MM.1S (cell line): ENCODE measurements at regions not wholly inside any gene's neighbourhood (a gene's known extent, or its start where the extent isn't known, plus 50 kb on each side); places are given as distances from the start of the nearest gene placed in this dataset.

ENCODE experiments used
- DNase-seq: peaks from one replicate; pipeline ENCODE4 v3.0.0-alpha.2; 2015
- H2AFZ ChIP-seq: fragments of 300-600 bp; sonication (generic); 2 replicates; pipeline ENCODE4 v1.6.0; 2016; ENCODE audit warnings: antibody characterized with exemption, low read length
- H3F3A ChIP-seq: fragments of 300-600 bp; sonication (generic); 2 replicates; pipeline ENCODE4 v1.6.1; 2016; ENCODE audit warnings: mild to moderate bottlenecking, antibody characterized with exemption, low read length, moderate library complexity, mixed read lengths; ENCODE audit not compliant: insufficient read depth
- H3K27ac ChIP-seq: fragments of 300-600 bp; sonication (generic); 2 replicates; pipeline ENCODE4 v1.5.1; 2016; ENCODE audit warnings: mild to moderate bottlenecking, low read length
- H3K27me3 ChIP-seq: fragments of 300-600 bp; sonication (generic); replicated peaks from 2 replicates; pipeline ENCODE4 v1.6.0; 2016; ENCODE audit warnings: low read length; ENCODE audit not compliant: insufficient read depth
- H3K36me3 ChIP-seq: fragments of 300-600 bp; sonication (generic); replicated peaks from 2 replicates; pipeline ENCODE4 v1.6.1; 2016; ENCODE audit warnings: mild to moderate bottlenecking, low read length, mixed read lengths; ENCODE audit not compliant: insufficient read depth
- H3K4me1 ChIP-seq: fragments of 300-600 bp; sonication (generic); 2 replicates; pipeline ENCODE4 v1.6.1; 2016; ENCODE audit warnings: low read length, mixed read lengths
- H3K4me2 ChIP-seq: fragments of 300-600 bp; sonication (generic); 2 replicates; pipeline ENCODE4 v1.6.0; 2016; ENCODE audit warnings: low read depth, low read length
- H3K4me3 ChIP-seq: fragments of 300-600 bp; sonication (generic); 2 replicates; pipeline ENCODE4 v1.5.1; 2016; ENCODE audit warnings: low read length, mixed read lengths
- H3K79me2 ChIP-seq: fragments of 300-600 bp; sonication (generic); 2 replicates; pipeline ENCODE4 v1.6.1; 2016; ENCODE audit warnings: mixed run types, low read length, mixed read lengths
- H3K9ac ChIP-seq: fragments of 300-600 bp; sonication (generic); 2 replicates; pipeline ENCODE4 v1.6.1; 2016; ENCODE audit warnings: low read length, mixed read lengths
- H3K9me2 ChIP-seq: fragments of 300-600 bp; sonication (generic); replicated peaks from 2 replicates; pipeline ENCODE4 v1.6.1; 2016; ENCODE audit warnings: mild to moderate bottlenecking, low read length, mixed read lengths; ENCODE audit not compliant: insufficient read depth
- H3K9me3 ChIP-seq: fragments of 300-600 bp; sonication (generic); replicated peaks from 2 replicates; pipeline ENCODE4 v1.6.1; 2016; ENCODE audit warnings: mild to moderate bottlenecking, low read length, mixed read lengths; ENCODE audit not compliant: insufficient read depth
- H4K20me1 ChIP-seq: fragments of 300-600 bp; sonication (generic); 2 replicates; pipeline ENCODE4 v1.6.1; 2016; ENCODE audit warnings: mild to moderate bottlenecking, low read length, moderate library complexity, mixed read lengths; ENCODE audit not compliant: insufficient read depth
- EZH2 ChIP-seq: fragments of 300-600 bp; sonication (generic); optimal IDR thresholded peaks from 2 replicates; pipeline ENCODE3; 2017; ENCODE audit warnings: low read depth, mild to moderate bottlenecking, antibody characterized with exemption, low read length, mixed read lengths
- EZH2phosphoT487 ChIP-seq: fragments of 300-600 bp; sonication (generic); IDR thresholded peaks from 2 replicates; pipeline ENCODE4 v1.6.1; 2018; ENCODE audit warnings: antibody characterized with exemption, low read length
- TF ChIP-seq, protein P1 (sequence below): fragments of 300-600 bp; sonication (generic); IDR thresholded peaks from 2 replicates; pipeline ENCODE4 v1.5.1; 2016; ENCODE audit warnings: antibody characterized with exemption, low read length, mixed read lengths

GRCh38 chr2:138846216-138846821 is 66.1 kb upstream of the NXPH2 start:
- Histone ChIP-seq H3K4me3 (no peak overlapping the region), H3K4me1 (no peaks in the 10 kb centered on the region), H3K27ac (no peak overlapping the region), H3K36me3 (no peaks in the 10 kb centered on the region), H3K9me2 (no peaks in the 10 kb centered on the region), H3K79me2 (no peaks in the 10 kb centered on the region), H3F3A (no peaks in the 10 kb centered on the region), H3K9ac (no peak overlapping the region), H4K20me1 (no peaks in the 10 kb centered on the region), H3K27me3 (no peaks in the 10 kb centered on the region), H2AFZ (no peak overlapping the region), H3K4me2 (no peak overlapping the region), H3K9me3 (no peaks in the 10 kb centered on the region)
- DNase-seq: peak; percentile 64
- TF ChIP-seq, protein P1, sequence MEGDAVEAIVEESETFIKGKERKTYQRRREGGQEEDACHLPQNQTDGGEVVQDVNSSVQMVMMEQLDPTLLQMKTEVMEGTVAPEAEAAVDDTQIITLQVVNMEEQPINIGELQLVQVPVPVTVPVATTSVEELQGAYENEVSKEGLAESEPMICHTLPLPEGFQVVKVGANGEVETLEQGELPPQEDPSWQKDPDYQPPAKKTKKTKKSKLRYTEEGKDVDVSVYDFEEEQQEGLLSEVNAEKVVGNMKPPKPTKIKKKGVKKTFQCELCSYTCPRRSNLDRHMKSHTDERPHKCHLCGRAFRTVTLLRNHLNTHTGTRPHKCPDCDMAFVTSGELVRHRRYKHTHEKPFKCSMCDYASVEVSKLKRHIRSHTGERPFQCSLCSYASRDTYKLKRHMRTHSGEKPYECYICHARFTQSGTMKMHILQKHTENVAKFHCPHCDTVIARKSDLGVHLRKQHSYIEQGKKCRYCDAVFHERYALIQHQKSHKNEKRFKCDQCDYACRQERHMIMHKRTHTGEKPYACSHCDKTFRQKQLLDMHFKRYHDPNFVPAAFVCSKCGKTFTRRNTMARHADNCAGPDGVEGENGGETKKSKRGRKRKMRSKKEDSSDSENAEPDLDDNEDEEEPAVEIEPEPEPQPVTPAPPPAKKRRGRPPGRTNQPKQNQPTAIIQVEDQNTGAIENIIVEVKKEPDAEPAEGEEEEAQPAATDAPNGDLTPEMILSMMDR: peak; percentile 71
- no peak for TF ChIP-seq EZH2phosphoT487
- TF ChIP-seq EZH2: no peak

DNA sequence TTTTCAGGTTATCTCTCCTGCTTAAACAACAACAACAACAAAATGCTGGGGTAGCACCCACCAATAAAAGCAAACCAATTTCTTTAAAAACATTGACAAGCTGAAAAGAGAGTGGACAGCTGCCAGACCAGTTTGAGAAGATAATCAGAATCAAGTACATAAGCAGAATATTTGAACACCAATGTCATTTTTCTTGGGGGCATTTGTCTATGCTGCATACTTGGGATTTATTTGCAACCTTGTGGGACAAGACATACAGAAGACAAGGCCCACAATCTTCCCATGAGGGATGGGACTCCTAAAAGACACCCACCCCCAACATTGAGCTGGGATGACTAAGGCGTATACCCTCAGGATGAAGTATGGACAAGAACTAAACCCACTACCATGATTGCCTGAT is 62.2 kb upstream of the NXPH2 start:
- Histone ChIP-seq H4K20me1 (no peaks in the 10 kb centered on the region), H3K27ac (no peak overlapping the region), H3K4me3 (no peak overlapping the region)

DNA sequence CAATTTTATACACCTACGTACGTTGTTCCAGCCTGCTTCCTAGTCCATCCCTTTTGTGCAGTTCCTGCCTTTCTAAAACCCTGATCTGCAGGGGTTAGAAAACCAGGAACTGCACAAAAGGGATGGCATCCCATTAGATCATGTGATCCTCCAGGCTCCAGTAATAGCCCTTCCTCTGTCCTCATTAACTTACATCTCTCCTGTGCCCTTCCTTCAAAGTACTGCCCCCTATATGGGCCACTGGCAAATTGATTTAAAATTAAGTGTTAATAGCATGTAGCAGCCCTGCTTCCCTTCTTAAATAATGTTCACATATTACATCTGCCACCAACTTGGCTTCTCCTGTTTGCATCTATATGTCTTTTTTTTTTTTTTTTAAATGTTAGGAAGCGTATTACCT is 61.3 kb upstream of the NXPH2 start:
- Histone ChIP-seq H3K4me1 (no peaks in the 10 kb centered on the region), H3K79me2 (no peaks in the 10 kb centered on the region), H3K4me2 (no peak overlapping the region), H2AFZ (no peak overlapping the region), H3K27me3 (no peaks in the 10 kb centered on the region), H3K4me3 (no peak overlapping the region), H3K9ac (no peak overlapping the region), H3K9me3 (no peaks in the 10 kb centered on the region), H4K20me1 (no peaks in the 10 kb centered on the region), H3F3A (no peaks in the 10 kb centered on the region), H3K9me2 (no peaks in the 10 kb centered on the region), H3K36me3 (no peaks in the 10 kb centered on the region), H3K27ac (no peak overlapping the region)
- DNase-seq: no peak
- TF ChIP-seq, protein P1: no peak
- TF ChIP-seq EZH2phosphoT487 (no peak), EZH2 (no peak)

More for the DNA sequence above, 62.2 kb upstream of the NXPH2 start:
- Histone ChIP-seq H3K27me3 (no peaks in the 10 kb centered on the region), H3K9me3 (no peaks in the 10 kb centered on the region), H3F3A (no peaks in the 10 kb centered on the region), H3K36me3 (no peaks in the 10 kb centered on the region), H3K4me2 (no peak overlapping the region), H3K9ac (no peak overlapping the region), H3K9me2 (no peaks in the 10 kb centered on the region), H2AFZ (no peak overlapping the region), H3K79me2 (no peaks in the 10 kb centered on the region), H3K4me1 (no peaks in the 10 kb centered on the region)
- TF ChIP-seq, protein P1: no peak
- TF ChIP-seq EZH2: no peak
- no peak for TF ChIP-seq EZH2phosphoT487
- no peak for DNase-seq
